Ishikawa (cell line): ENCODE measurements at regions not wholly inside any gene's neighbourhood (a gene's known extent, or its start where the extent isn't known, plus 50 kb on each side); places are given as distances from the start of the nearest gene placed in this dataset.
A peak's percentile ranks its signal among the peaks of the same experiment; 100 is the strongest.

Experiments
- CEBPB ChIP-seq: IDR thresholded peaks from 2 replicates; pipeline ENCODE4 v1.6.1; 2012
- CREB1 ChIP-seq: IDR thresholded peaks from 2 replicates; pipeline ENCODE4 v1.6.1; 2012; ENCODE audit warnings: low read depth
- EGR1 ChIP-seq: IDR thresholded peaks from 2 replicates; pipeline ENCODE4 v1.6.1; 2012
- EP300 ChIP-seq: IDR thresholded peaks from 2 replicates; pipeline ENCODE4 v1.6.1; 2012; ENCODE audit warnings: borderline replicate concordance
- FOXM1 ChIP-seq: IDR thresholded peaks from 2 replicates; pipeline ENCODE4 v1.6.1; 2012; ENCODE audit warnings: low read depth, borderline replicate concordance
- NFIC ChIP-seq: IDR thresholded peaks from 2 replicates; pipeline ENCODE4 v1.6.1; 2012
- RAD21 ChIP-seq: IDR thresholded peaks from 2 replicates; pipeline ENCODE4 v1.6.1; 2012; ENCODE audit warnings: low read depth
- TAF1 ChIP-seq: IDR thresholded peaks from 2 replicates; pipeline ENCODE4 v1.6.1; 2012; ENCODE audit warnings: low read depth, mild to moderate bottlenecking
- TCF12 ChIP-seq: IDR thresholded peaks from 2 replicates; pipeline ENCODE4 v1.6.1; 2012; ENCODE audit warnings: low read depth
- TEAD4 ChIP-seq: IDR thresholded peaks from 2 replicates; pipeline ENCODE4 v1.6.1; 2012
- USF1 ChIP-seq: IDR thresholded peaks from 2 replicates; pipeline ENCODE4 v1.6.1; 2012
- YY1 ChIP-seq: IDR thresholded peaks from 2 replicates; pipeline ENCODE4 v1.6.1; 2012; ENCODE audit warnings: low read depth
- ZBTB7A ChIP-seq: IDR thresholded peaks from 2 replicates; pipeline ENCODE4 v1.6.1; 2012; ENCODE audit warnings: low read depth
- TF ChIP-seq, protein P1 (sequence below): IDR thresholded peaks from 2 replicates; pipeline ENCODE4 v1.6.1; 2012
- TF ChIP-seq, protein P2 (sequence below): IDR thresholded peaks from 2 replicates; pipeline ENCODE4 v1.6.1; 2012; ENCODE audit warnings: low read depth, mild to moderate bottlenecking

GRCh38 chr13:83804356-83804962, 77.8 kb downstream of the SLITRK1 start:
- TF ChIP-seq NFIC (no peak), RAD21 (no peak), CREB1 (no peak), ZBTB7A (no peak), EP300 (no peak), CEBPB (no peak), TCF12 (no peak), FOXM1 (no peak), YY1 (no peak), TAF1 (no peak), USF1 (no peak), TEAD4 (no peak), EGR1 (no peak)
- TF ChIP-seq, protein P1, sequence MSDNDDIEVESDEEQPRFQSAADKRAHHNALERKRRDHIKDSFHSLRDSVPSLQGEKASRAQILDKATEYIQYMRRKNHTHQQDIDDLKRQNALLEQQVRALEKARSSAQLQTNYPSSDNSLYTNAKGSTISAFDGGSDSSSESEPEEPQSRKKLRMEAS: no peak
- TF ChIP-seq, protein P2, sequence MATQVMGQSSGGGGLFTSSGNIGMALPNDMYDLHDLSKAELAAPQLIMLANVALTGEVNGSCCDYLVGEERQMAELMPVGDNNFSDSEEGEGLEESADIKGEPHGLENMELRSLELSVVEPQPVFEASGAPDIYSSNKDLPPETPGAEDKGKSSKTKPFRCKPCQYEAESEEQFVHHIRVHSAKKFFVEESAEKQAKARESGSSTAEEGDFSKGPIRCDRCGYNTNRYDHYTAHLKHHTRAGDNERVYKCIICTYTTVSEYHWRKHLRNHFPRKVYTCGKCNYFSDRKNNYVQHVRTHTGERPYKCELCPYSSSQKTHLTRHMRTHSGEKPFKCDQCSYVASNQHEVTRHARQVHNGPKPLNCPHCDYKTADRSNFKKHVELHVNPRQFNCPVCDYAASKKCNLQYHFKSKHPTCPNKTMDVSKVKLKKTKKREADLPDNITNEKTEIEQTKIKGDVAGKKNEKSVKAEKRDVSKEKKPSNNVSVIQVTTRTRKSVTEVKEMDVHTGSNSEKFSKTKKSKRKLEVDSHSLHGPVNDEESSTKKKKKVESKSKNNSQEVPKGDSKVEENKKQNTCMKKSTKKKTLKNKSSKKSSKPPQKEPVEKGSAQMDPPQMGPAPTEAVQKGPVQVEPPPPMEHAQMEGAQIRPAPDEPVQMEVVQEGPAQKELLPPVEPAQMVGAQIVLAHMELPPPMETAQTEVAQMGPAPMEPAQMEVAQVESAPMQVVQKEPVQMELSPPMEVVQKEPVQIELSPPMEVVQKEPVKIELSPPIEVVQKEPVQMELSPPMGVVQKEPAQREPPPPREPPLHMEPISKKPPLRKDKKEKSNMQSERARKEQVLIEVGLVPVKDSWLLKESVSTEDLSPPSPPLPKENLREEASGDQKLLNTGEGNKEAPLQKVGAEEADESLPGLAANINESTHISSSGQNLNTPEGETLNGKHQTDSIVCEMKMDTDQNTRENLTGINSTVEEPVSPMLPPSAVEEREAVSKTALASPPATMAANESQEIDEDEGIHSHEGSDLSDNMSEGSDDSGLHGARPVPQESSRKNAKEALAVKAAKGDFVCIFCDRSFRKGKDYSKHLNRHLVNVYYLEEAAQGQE: no peak

- TF ChIP-seq EGR1 (no peak), TAF1 (no peak), NFIC (no peak), CEBPB (no peak), ZBTB7A (no peak), TEAD4 (no peak), RAD21 (no peak), YY1 (no peak), USF1 (no peak), FOXM1 (no peak), TCF12 (no peak)
- TF ChIP-seq, protein P1: no peak
- TF ChIP-seq, protein P2: no peak
These were observed 83.5 kb downstream of the SLITRK1 start for GRCh38 chr13:83798731-83799130.

DNA sequence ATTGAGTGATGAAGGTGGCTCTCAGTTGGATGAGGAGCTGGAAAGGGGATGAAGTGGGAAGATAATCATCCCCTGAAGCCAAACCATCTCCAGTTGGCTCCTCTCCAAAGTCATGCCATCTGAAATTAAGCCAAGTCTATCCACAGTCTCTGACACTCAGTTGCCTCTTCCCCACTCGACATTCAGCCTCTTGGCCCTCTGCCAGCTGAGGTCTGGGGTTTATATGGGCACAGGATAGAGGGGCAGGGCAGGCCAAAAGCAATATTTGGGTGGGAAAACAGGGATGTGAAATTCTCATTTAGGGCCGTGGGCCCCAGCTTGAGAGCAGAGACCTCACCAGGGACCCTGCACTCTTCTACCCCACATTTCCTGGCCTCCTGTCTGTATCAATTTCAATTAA, 85.9 kb downstream of the SLITRK1 start:
- TF ChIP-seq CEBPB (no peak), NFIC (0 out of 2 replicates have a peak, but pooled peaks have one; percentile 14)

GRCh38 chr13:83794583-83794982, 87.7 kb downstream of the SLITRK1 start:
- TF ChIP-seq CEBPB (no peak), YY1 (no peak), FOXM1 (no peak), ZBTB7A (no peak), NFIC (no peak), TEAD4 (no peak), RAD21 (no peak), USF1 (no peak), EGR1 (no peak), TCF12 (no peak), TAF1 (no peak), CREB1 (no peak), EP300 (no peak)
- TF ChIP-seq, protein P2: no peak
- TF ChIP-seq, protein P1: no peak
